ENCODE measurements at regions not wholly inside any gene's neighbourhood (a gene's known extent, or its start where the extent isn't known, plus 50 kb on each side); places are given as distances from the start of the nearest gene placed in this dataset.

- no peak overlapping the region for H3K27ac Mint-ChIP-seq
- no peak for TF ChIP-seq CTCF (IDR thresholded peaks at IDR 0.05; ENCODE audit: unreplicated experiment in 3 of 3)
- H3K36me3 Mint-ChIP-seq (ENCODE audit: low read depth), result no peaks in the 10 kb centered on the region
- H3K9me3 Mint-ChIP-seq, result no peaks in the 10 kb centered on the region
- peaks cover 4% of the 10 kb centered on the region for H3K27me3 Mint-ChIP-seq (ENCODE audit: low read depth)
- H3K4me1 Mint-ChIP-seq, result peaks cover 6% of the 10 kb centered on the region
- no peak overlapping the region for H3K4me3 Mint-ChIP-seq
These were observed 394.8 kb downstream of the CSNK1G3 start for GRCh38 chr5:123906698-123907295.

DNA sequence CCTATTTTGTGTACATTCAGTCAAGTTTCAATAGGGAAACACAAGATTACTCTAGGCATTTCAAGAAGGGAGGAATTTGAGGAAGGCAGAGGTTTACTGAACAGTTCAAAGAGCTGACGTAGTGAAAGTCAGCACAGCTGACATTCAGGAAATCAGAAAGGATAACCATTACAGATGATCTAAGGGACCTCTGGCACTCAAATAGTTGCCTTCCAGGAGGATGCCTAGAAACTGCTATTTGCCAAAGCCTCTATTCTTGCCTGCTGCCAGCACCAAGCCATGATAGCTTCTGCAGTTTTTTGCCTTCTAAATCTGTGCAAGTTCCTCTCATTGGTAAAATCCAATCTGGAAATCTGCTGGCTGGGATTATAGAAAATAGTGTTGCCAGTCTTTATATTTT lies 373.1 kb downstream of the CSNK1G3 start:
- H3K36me3 Mint-ChIP-seq (ENCODE audit: low read depth), result no peaks in the 10 kb centered on the region
- no peak for TF ChIP-seq CTCF (IDR thresholded peaks at IDR 0.05; ENCODE audit: unreplicated experiment in 3 of 3)
- no peak overlapping the region for H3K4me3 Mint-ChIP-seq

GRCh38 chr5:123882965-123883345 lies 371.0 kb downstream of the CSNK1G3 start:
- Mint-ChIP-seq H3K27ac (peak overlapping the region; percentile 79 to 95 (median 85)), H3K4me3 (peak overlapping the region; percentile 35 to 57 (median 55)), H3K9me3 (no peaks in the 10 kb centered on the region), H3K36me3 (ENCODE audit: low read depth) (no peaks in the 10 kb centered on the region), H3K27me3 (ENCODE audit: low read depth) (no peaks in the 10 kb centered on the region), H3K4me1 (peaks cover 43% of the 10 kb centered on the region)
- no peak for TF ChIP-seq CTCF (IDR thresholded peaks at IDR 0.05; ENCODE audit: unreplicated experiment in 3 of 3)

More for the DNA sequence above, 373.1 kb downstream of the CSNK1G3 start:
- H3K27me3 Mint-ChIP-seq (ENCODE audit: low read depth), result no peaks in the 10 kb centered on the region
- no peaks in the 10 kb centered on the region for H3K9me3 Mint-ChIP-seq
- H3K4me1 Mint-ChIP-seq, result peaks cover 33% of the 10 kb centered on the region
- peak overlapping the region in 1 of 3 experiments; percentile 46 for H3K27ac Mint-ChIP-seq

DNA sequence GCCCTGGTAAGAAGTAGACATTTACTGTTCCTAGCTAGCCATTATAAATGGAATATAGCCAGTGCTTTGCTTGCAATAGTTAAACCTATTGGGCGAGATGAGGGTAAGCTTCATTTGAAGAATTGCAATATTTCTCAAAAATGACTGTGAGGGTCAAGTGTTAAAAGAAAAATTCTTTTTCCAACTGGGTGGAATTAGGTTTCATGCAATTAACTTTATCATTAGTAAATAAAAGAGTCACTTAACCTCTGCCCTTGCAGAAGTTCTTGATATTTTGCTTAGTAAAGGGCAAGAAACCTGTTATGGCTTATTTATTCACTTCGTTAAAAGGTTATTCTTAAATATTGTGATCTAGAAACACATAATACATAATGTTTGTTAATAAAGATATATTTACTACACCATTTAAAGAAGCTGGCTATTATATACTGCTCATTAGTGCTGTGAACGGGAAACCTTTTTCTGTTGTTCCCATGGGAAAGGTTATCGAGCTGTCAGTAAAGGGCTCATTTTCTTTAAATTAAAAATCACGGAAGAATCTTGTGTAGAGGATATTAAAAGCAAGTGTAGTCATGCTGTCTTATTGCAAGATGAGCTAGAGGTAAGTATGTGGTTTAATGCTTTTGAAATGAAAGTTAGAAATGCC lies 370.5 kb downstream of the CSNK1G3 start:
- H3K4me3 Mint-ChIP-seq, result peak overlapping the region; percentile 35 to 57 (median 55)
- no peaks in the 10 kb centered on the region for H3K36me3 Mint-ChIP-seq (ENCODE audit: low read depth)
- H3K27ac Mint-ChIP-seq, result peak overlapping the region; percentile 79 to 95 (median 85)
- no peak for TF ChIP-seq CTCF (IDR thresholded peaks at IDR 0.05; ENCODE audit: unreplicated experiment in 3 of 3)
- no peaks in the 10 kb centered on the region for H3K9me3 Mint-ChIP-seq
- H3K4me1 Mint-ChIP-seq, result peaks cover 43% of the 10 kb centered on the region
- no peaks in the 10 kb centered on the region for H3K27me3 Mint-ChIP-seq (ENCODE audit: low read depth)

- Mint-ChIP-seq H3K4me1 (peaks cover 45% of the 10 kb centered on the region), H3K27me3 (ENCODE audit: low read depth) (no peaks in the 10 kb centered on the region), H3K9me3 (no peaks in the 10 kb centered on the region), H3K36me3 (ENCODE audit: low read depth) (no peaks in the 10 kb centered on the region), H3K27ac (peak overlapping the region; percentile 70 to 95 (median 79)), H3K4me3 (peak overlapping the region; percentile 29 to 72 (median 66))
- no peak for TF ChIP-seq CTCF (IDR thresholded peaks at IDR 0.05; ENCODE audit: unreplicated experiment in 3 of 3)
These were observed 369.8 kb downstream of the CSNK1G3 start for GRCh38 chr5:123881759-123882244.

All from nephron (organoid).